Hepatocyte (in vitro differentiated cells): ENCODE measurements at regions not wholly inside any gene's neighbourhood (a gene's known extent, or its start where the extent isn't known, plus 50 kb on each side); places are given as distances from the start of the nearest gene placed in this dataset.

Experiments used
- EZH2 ChIP-seq: fragments of 200-600 bp; sonication (generic); IDR thresholded peaks from 2 replicates; pipeline ENCODE4 v1.6.1; 2016; ENCODE audit warnings: antibody characterized with exemption, mild to moderate bottlenecking, borderline replicate concordance
- EZH2phosphoT487 ChIP-seq: fragments of 200-600 bp; sonication (generic); IDR thresholded peaks from one replicate; pipeline ENCODE4 v1.6.1; 2018; ENCODE audit warnings: antibody characterized with exemption, mild to moderate bottlenecking, low read depth, moderate library complexity; ENCODE audit not compliant: unreplicated experiment, severe bottlenecking

DNA sequence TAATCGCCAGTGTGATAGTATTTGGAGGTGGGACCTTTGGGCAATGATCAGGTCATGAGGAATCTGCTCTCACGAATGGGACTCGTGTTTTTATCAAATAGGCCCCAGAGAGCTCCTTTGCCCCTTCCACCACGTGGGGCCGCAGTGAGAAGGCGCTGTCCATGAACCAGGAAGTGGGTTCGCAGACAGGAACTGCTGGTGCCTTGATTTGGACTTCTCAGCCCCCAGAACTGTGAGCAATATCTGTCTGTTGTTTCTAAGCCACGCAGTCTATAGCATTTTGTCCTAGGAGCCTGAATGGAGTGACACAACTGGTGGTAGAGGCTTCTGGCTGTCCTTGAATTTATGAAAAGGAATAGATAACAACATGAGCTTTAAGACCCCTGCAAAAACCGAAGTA, 111.2 kb upstream of the HDAC4 start:
- TF ChIP-seq EZH2 (no peak), EZH2phosphoT487 (no peak)
